ENCODE measurements at regions not wholly inside any gene's neighbourhood (a gene's known extent, or its start where the extent isn't known, plus 50 kb on each side); places are given as distances from the start of the nearest gene placed in this dataset.
"Not testable (repeated sequence)": the region's sequence is repeated elsewhere in the genome, so short reads cannot be mapped to it uniquely, and the experiment has no call there.

DNA sequence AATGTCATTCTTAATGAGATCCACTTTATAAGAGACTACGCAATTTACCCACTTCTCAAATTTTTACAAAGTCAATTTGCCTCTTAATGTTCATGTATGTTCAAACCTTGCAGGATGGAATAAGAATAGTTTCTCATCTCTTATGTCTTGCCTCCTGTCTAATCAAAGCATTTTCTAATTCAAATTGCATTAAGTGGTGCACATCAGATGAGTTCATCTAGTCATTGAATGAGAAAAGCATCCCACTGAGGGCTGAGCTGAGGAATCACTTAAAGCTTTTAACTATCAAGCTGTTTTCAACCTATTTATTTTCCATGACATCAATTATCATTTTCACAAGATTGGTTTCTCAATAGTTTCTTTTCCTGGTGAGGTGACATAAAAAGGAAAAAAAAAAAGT lies 1964.0 kb downstream of the PCDH7 start:
- Mint-ChIP-seq H3K9me3 (peaks cover 14% of the 10 kb centered on the region), H3K4me3 (no peak overlapping the region), H3K27me3 (no peaks in the 10 kb centered on the region), H3K27ac (no peak overlapping the region), H3K4me1 (no peaks in the 10 kb centered on the region), H3K36me3 (no peaks in the 10 kb centered on the region)
- no peak for ATAC-seq

DNA sequence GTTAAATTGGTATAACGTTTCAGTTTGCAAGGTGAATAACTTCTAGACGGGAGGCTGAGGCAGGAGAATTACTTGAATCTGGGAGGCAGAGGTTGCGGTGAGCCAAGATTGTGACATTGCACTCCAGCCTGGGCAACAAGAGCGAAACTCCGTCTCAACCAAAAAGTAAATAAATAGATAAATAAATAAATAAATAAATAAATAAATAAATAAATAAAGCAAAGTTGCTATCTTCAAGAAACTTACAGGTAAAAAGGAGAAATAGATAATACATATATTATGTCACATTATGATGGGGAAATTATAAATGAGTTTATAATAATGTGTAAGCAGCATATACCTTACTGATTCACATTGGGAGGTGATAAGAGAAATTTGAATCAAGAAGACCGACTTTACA lies 1966.0 kb downstream of the PCDH7 start:
- peaks cover 7% of the 10 kb centered on the region for H3K9me3 Mint-ChIP-seq
- H3K36me3 Mint-ChIP-seq = no peaks in the 10 kb centered on the region
- H3K27ac Mint-ChIP-seq = no peak overlapping the region
- H3K27me3 Mint-ChIP-seq = no peaks in the 10 kb centered on the region
- no peak overlapping the region for H3K4me3 Mint-ChIP-seq
- no peak for ATAC-seq
- H3K4me1 Mint-ChIP-seq = no peaks in the 10 kb centered on the region

DNA sequence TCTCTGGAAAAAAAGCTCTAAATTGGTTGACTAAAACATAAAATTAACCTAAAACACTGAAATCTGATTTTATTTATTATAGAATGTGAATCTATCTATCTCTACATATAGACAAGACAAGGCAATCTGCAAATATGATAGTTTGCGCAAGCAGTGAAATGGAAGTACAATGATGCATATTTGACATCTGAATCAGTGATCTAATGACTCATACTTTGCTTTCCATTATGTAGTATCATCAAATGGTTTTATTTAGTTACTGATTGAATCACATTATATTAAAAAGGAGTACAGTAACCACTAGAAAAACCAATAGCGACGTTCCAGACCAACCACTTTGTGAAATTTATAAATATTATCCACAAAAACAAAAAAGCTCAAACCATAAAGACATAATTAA lies 1969.3 kb downstream of the PCDH7 start:
- ATAC-seq = no peak
- no peaks in the 10 kb centered on the region for H3K27me3 Mint-ChIP-seq
- no peak overlapping the region for H3K27ac Mint-ChIP-seq
- peaks cover 11% of the 10 kb centered on the region for H3K9me3 Mint-ChIP-seq
- no peaks in the 10 kb centered on the region for H3K4me1 Mint-ChIP-seq
- no peak overlapping the region for H3K4me3 Mint-ChIP-seq
- H3K36me3 Mint-ChIP-seq = no peaks in the 10 kb centered on the region

DNA sequence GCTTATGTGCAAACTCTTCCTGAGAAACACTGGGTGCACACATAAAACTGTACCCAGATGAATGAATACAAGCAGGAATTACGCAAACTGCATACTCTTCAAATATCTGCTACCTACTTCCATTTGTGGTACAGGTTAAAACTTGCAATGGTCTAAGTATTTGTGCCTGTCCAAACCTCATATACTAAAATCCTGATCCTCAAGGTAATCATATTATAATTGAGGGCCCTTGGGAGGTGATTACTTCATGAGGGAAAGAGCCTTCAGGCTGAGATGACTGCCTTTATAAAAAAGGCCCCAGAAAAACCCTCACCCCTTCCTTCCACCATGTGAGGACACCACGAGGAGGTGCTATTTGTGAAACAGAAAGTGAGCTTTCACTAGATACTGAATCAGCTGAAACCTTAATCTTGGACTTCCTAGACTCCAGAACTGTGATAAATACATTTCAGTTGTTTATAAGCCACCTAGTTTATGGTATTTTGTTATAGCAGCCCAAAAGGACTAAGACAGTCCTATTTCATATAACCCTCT lies 1977.2 kb downstream of the PCDH7 start:
- no peaks in the 10 kb centered on the region for H3K4me1 Mint-ChIP-seq
- no peak for ATAC-seq
- H3K27ac Mint-ChIP-seq = no peak overlapping the region
- H3K9me3 Mint-ChIP-seq = peaks cover 8% of the 10 kb centered on the region
- H3K36me3 Mint-ChIP-seq = no peaks in the 10 kb centered on the region
- H3K27me3 Mint-ChIP-seq = no peaks in the 10 kb centered on the region
- H3K4me3 Mint-ChIP-seq = no peak overlapping the region

DNA sequence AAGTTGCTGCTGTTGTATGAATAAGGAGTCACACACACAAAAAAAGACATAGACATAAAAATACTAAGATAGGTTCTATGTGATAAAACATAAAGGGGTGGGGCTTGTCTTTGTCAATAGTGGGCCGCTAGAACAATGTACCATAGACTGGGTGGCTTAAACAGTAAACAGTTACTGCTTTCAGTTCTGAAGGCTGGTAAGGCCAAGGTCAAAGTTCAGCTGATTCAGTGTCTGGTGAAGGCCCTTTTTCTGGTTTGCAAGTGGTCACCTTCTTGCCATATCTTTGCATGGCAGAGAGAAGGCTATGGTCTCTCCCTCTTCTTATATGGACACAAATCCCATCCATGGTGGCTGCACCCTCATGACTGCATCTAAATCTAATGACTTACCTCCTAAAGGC lies 1980.7 kb downstream of the PCDH7 start:
- no peak overlapping the region for H3K4me3 Mint-ChIP-seq
- H3K4me1 Mint-ChIP-seq = no peaks in the 10 kb centered on the region
- no peaks in the 10 kb centered on the region for H3K9me3 Mint-ChIP-seq
- no peaks in the 10 kb centered on the region for H3K27me3 Mint-ChIP-seq
- H3K36me3 Mint-ChIP-seq = no peaks in the 10 kb centered on the region
- ATAC-seq = no peak
- H3K27ac Mint-ChIP-seq = no peak overlapping the region

DNA sequence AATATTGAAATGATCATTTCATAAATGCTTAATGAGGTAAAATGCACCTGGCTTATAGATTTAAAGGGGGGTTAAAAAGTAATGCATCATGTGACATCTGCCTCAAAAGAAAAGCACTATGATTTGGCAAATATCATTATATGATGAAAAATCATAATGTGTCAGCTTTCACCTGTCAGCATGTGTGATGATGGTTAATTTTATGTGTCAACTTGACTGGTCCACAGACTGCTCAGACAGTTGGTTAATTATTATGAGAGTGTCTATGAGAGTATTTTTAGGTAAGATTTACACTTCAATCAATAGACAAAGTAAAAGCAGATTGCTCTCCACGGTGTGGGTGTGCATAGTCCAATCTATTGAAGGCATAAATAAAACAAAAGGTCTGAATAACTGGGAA lies 1986.7 kb downstream of the PCDH7 start:
- no peak overlapping the region for H3K4me3 Mint-ChIP-seq

DNA sequence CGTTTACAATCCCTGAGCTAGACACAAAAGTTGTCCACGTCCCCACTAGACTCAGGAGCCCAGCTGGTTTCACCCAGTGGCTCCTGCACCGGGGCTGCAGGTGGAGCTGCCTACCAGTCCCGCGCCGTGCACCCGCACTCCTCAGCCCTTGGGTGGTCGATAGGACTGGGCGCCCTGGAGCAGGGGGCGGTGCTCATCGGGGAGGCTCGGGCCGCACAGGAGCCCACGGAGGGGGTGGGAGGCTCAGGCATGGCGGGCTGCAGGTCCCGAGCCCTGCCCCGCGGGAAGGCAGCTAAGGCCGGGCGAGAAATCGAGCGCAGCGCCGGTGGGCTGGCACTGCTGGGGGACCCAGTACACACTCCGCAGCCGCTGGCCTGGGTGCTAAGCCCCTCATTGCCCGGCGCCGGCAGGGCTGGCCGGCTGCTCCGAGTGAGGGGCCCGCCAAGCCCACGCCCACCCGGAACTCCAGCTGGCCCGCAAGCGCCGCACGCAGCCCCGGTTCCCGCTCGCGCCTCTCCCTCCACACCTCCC lies 1996.0 kb downstream of the PCDH7 start:
- not testable (repeated sequence) for H3K4me3 Mint-ChIP-seq, ATAC-seq, H3K36me3 Mint-ChIP-seq, H3K4me1 Mint-ChIP-seq, H3K27ac Mint-ChIP-seq, H3K9me3 Mint-ChIP-seq, H3K27me3 Mint-ChIP-seq

More for the DNA sequence above, 1986.7 kb downstream of the PCDH7 start:
- no peaks in the 10 kb centered on the region for H3K27me3 Mint-ChIP-seq
- H3K36me3 Mint-ChIP-seq = no peaks in the 10 kb centered on the region
- H3K9me3 Mint-ChIP-seq = peaks cover 6% of the 10 kb centered on the region
- H3K27ac Mint-ChIP-seq = no peak overlapping the region
- no peak for ATAC-seq
- H3K4me1 Mint-ChIP-seq = no peaks in the 10 kb centered on the region

DNA sequence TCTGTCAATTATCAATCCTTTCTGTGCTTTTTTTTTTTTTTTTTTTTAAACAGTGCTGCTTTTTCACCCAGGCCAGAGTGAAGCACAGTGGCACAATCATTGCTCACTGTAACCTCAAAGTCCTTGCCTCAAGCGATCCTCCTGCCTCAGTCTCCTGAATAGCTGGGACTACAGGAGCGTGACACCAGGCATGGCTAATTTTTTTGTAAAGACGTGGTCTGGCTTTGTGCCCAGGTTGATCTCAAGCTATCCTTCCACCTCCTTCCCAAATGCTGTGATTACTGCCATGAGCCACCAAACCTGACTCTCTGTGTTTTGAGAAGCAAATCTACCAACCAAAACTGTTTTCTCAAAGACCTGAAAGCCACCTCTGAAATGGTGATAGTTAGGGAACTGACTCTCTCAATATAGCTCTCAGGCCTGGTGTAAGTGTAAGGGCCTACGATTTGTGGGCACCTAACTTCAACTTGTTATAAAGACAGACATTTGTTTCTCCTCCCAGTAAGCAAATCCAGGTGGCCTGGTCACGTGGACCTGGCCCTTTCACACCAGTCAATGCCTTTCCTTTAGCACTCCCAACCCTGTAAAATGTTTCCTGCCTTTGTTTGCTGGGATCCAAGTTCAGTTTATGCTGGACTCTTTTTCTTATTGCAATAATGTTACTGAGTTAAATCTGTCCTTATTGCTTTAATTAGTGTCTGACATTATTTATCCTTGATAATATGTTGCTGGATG lies 2015.9 kb downstream of the PCDH7 start:
- no peak for ATAC-seq
- no peak overlapping the region for H3K27ac Mint-ChIP-seq
- peaks cover 6% of the 10 kb centered on the region for H3K9me3 Mint-ChIP-seq
- H3K36me3 Mint-ChIP-seq = no peaks in the 10 kb centered on the region
- no peak overlapping the region for H3K4me3 Mint-ChIP-seq
- no peaks in the 10 kb centered on the region for H3K27me3 Mint-ChIP-seq
- no peaks in the 10 kb centered on the region for H3K4me1 Mint-ChIP-seq

DNA sequence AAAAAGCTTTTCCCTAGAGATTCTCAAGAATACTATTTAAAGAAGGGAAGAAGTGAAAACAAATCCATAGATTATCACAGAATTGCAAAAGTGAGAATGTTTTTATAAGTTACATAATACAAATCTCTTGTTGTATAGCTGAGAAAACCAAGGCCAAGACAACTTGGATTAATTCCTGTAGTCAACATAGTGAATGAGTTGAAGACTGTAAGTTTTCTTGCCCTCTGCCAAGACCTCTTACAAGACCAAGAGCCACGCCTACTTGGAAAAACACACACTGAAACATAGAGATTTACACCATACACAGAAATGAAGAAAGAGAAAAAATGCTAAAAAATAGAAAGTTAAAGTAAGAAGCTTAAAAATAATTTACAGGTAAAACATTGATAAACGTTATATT lies 2024.0 kb downstream of the PCDH7 start:
- Mint-ChIP-seq H3K9me3 (no peaks in the 10 kb centered on the region), H3K4me3 (no peak overlapping the region), H3K27ac (no peak overlapping the region), H3K27me3 (no peaks in the 10 kb centered on the region), H3K36me3 (no peaks in the 10 kb centered on the region), H3K4me1 (no peaks in the 10 kb centered on the region)
- ATAC-seq = no peak

DNA sequence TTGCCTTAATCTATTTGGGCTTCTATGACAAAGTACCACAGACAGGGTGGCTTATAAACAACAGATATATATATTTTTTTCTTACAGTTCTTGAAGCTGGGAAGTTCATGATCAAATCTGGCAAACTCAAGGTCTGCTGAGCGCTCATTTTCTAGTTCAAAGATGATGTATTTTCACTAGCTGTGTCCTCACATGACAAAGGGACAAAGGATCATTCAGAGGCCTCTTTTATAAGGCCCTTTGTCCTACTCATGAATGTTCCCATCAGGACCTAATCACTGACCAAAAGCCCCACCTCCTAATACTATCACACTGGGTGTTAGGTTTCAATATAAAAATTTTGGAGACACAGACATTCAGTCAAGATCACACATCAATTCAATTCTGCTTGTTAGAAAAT lies 2025.2 kb downstream of the PCDH7 start:
- no peak for ATAC-seq

DNA sequence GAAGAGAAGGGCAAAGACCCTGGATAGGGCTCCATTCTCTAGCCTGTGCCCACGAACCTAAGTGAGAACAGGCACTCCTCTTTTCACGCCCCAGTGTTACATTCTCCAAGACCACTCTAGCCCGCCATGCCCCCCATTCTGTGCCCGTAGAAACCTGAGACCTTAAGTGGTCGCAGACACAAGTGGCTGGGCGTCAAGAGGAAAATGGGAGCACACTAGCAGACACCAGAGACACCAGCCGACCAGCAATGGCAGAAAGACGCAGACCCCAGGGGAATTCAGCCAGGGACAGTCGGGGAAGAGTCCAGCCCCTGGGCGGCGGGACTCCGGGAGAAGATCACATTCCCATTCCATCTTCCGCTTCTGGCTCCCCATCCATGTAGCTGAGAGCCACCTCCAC lies 2027.9 kb downstream of the PCDH7 start:
- Mint-ChIP-seq H3K36me3 (no peaks in the 10 kb centered on the region), H3K4me3 (no peak overlapping the region), H3K9me3 (no peaks in the 10 kb centered on the region), H3K27me3 (no peaks in the 10 kb centered on the region), H3K27ac (no peak overlapping the region), H3K4me1 (no peaks in the 10 kb centered on the region)
- ATAC-seq = no peak

More for the DNA sequence above, 2025.2 kb downstream of the PCDH7 start:
- Mint-ChIP-seq H3K9me3 (no peaks in the 10 kb centered on the region), H3K36me3 (no peaks in the 10 kb centered on the region), H3K4me1 (no peaks in the 10 kb centered on the region), H3K4me3 (no peak overlapping the region), H3K27ac (no peak overlapping the region), H3K27me3 (no peaks in the 10 kb centered on the region)

DNA sequence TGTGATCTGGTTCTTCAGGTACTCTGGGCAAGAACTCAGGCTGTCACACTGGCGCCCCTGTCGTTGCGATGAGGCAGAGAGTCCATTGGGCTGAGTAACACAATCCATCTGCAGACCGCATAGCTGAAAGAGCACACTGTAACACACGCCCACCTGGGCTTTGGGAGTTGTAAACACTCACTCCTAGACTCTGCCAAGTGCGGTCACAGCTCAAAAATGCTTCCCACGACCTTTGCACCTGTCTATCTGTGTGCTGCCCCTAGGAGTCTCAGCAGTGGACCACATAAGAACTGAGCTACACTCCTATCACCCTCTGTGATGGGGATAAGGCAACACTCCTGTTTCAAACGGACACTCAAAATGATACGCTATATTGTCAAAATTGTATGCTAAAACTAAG lies 2028.3 kb downstream of the PCDH7 start:
- Mint-ChIP-seq H3K9me3 (no peaks in the 10 kb centered on the region), H3K27ac (no peak overlapping the region), H3K27me3 (no peaks in the 10 kb centered on the region), H3K4me1 (no peaks in the 10 kb centered on the region), H3K36me3 (no peaks in the 10 kb centered on the region), H3K4me3 (no peak overlapping the region)
- ATAC-seq = no peak

DNA sequence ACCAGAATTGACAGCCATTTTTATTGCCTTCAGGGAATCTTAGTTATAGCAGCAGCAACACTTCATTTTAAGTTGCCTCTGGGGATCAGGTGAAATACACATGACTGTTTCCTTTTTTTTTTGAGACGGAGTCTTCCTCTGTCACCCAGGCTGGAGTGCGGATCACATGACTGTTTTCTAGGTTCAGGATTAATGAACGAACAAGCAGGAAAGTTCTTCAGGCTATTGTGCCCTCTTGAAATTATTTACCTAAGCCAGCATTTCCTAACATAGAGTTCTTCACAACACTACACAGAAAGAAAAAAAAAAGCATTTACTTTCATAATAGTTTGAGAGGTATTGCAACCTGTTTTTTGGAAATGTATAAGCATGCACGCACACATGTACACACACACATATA lies 2032.8 kb downstream of the PCDH7 start:
- Mint-ChIP-seq H3K9me3 (peaks cover 3% of the 10 kb centered on the region), H3K27me3 (no peaks in the 10 kb centered on the region), H3K4me1 (no peaks in the 10 kb centered on the region), H3K36me3 (no peaks in the 10 kb centered on the region), H3K27ac (no peak overlapping the region), H3K4me3 (no peak overlapping the region)
- no peak for ATAC-seq

DNA sequence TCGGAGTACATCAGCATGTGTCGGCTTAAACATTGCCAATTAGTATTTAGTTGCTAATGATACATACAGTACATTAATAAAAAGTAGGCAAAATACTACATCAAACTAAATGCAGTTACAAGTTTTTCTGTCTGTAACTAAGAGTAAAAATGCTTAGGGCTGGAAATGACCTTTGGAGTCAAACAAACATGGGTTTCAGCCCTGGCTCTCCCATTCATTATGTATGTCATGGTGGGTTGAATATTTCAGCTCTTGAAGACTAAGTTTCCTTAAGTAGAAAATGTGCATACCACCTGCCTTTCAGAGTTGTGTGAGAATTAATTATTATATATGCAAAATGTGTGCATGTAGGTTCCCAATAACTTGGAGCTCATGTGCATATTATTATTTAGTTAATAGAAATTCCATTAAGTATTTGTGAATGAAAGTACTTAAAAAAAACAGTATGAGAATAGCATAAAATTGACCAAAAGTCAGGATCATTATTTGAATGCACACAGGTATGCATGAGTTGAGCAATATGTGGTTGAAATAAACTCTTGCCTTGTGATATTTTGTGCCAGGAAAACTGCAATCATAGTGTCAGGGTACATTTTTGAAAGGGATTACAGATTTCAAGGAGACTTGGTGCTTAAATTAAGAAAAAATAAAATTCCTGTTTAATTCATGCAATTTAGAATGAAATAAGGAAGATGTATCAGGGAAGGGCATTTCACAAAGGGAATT lies 2048.7 kb downstream of the PCDH7 start:
- no peak for ATAC-seq
- Mint-ChIP-seq H3K27me3 (no peaks in the 10 kb centered on the region), H3K4me1 (no peaks in the 10 kb centered on the region), H3K27ac (no peak overlapping the region), H3K4me3 (no peak overlapping the region), H3K36me3 (no peaks in the 10 kb centered on the region), H3K9me3 (peaks cover 9% of the 10 kb centered on the region)

DNA sequence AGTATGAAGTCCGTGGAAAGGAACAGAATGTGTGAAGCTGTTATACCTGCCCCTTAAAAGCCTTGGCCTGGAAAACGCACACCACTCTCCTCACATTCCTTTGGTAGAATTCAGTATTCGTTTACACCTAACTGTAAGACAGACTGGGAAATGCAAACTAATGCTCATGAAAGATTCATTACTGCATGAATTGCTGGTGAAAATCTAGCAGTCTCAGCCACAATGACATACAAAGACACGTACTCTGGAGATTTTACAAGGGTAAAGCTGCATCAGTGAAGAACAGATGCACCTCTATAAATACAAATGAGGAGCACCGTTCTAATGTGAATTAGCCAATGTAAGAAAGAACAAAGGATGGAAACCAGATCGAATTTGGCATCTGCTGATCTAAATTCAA lies 2051.3 kb downstream of the PCDH7 start:
- no peak overlapping the region for H3K27ac Mint-ChIP-seq
- no peak for ATAC-seq
- no peaks in the 10 kb centered on the region for H3K27me3 Mint-ChIP-seq
- peaks cover 9% of the 10 kb centered on the region for H3K9me3 Mint-ChIP-seq
- H3K4me3 Mint-ChIP-seq = no peak overlapping the region
- H3K36me3 Mint-ChIP-seq = no peaks in the 10 kb centered on the region
- no peaks in the 10 kb centered on the region for H3K4me1 Mint-ChIP-seq

DNA sequence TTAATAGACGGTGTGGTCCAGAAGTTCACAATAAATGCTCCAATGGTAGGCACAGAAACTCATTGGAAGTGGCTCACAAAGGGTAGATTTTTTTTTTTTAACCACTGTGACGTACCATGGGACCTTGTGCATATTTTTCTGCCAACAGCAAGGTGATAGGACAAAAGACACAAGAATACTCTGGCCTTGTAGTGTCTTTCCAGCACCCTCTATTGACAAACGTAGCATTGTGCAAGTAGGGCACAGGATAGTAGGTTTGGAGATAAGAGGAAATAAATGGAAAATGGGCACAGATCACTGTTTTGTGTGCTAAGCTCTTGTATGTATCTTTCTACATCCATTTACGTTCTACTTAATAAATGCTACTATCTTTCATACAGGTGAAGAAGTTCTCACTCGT lies 2054.9 kb downstream of the PCDH7 start:
- Mint-ChIP-seq H3K36me3 (no peaks in the 10 kb centered on the region), H3K4me3 (no peak overlapping the region), H3K4me1 (no peaks in the 10 kb centered on the region), H3K27ac (no peak overlapping the region), H3K9me3 (peaks cover 9% of the 10 kb centered on the region), H3K27me3 (no peaks in the 10 kb centered on the region)
- ATAC-seq = no peak

Measured in stimulated activated memory B cell treated with anti-CD40 and anti-IgM and Interleukin-4, amounts not matched to agents 10 μg/mL and 1 μg/mL and 100 μg/mL, for 72 hours (primary cell).